Left kidney (tissue), 1 donor: ENCODE measurements at regions not wholly inside any gene's neighbourhood (a gene's known extent, or its start where the extent isn't known, plus 50 kb on each side); places are given as distances from the start of the nearest gene placed in this dataset.

Source experiments
- DNase-seq: peaks from one replicate; pipeline ENCODE4 v3.0.0-alpha.2; 2013

GRCh38 chr16:72502594-72503005, 330.6 kb upstream of the PMFBP1 start:
- no peak for DNase-seq

GRCh38 chr16:72501739-72502593, 330.0 kb upstream of the PMFBP1 start:
- peak; percentile 75 for DNase-seq

GRCh38 chr16:72500545-72500944, 328.6 kb upstream of the PMFBP1 start:
- DNase-seq: no peak

GRCh38 chr16:72493716-72494415, 321.9 kb upstream of the PMFBP1 start:
- no peak for DNase-seq

GRCh38 chr16:72487283-72487682, 315.3 kb upstream of the PMFBP1 start:
- no peak for DNase-seq

- no peak for DNase-seq
Observed at GRCh38 chr16:72482695-72483094, 310.7 kb upstream of the PMFBP1 start.

- DNase-seq: no peak
Observed at GRCh38 chr16:72481419-72481818, 309.5 kb upstream of the PMFBP1 start.

- DNase-seq: no peak
Observed at GRCh38 chr16:72480911-72481310, 309.0 kb upstream of the PMFBP1 start.

GRCh38 chr16:72475688-72476087, 303.7 kb upstream of the PMFBP1 start:
- no peak for DNase-seq

GRCh38 chr16:72474501-72475123, 302.7 kb upstream of the PMFBP1 start:
- DNase-seq: no peak

- DNase-seq: no peak
Observed at GRCh38 chr16:72473631-72474030, 301.7 kb upstream of the PMFBP1 start.

- DNase-seq: no peak
Observed at GRCh38 chr16:72471317-72471924, 299.5 kb upstream of the PMFBP1 start.

- no peak for DNase-seq
Observed at GRCh38 chr16:72470541-72470940, 298.6 kb upstream of the PMFBP1 start.

GRCh38 chr16:72469932-72470331, 298.0 kb upstream of the PMFBP1 start:
- no peak for DNase-seq

- DNase-seq: no peak
Observed at GRCh38 chr16:72468582-72468981, 296.6 kb upstream of the PMFBP1 start.

GRCh38 chr16:72467157-72467759, 295.3 kb upstream of the PMFBP1 start:
- peak; percentile 31 for DNase-seq

GRCh38 chr16:72464597-72465368, 292.8 kb upstream of the PMFBP1 start:
- DNase-seq: no peak

- DNase-seq: no peak
Observed at GRCh38 chr16:72464052-72464451, 292.1 kb upstream of the PMFBP1 start.

GRCh38 chr16:72458035-72458434, 286.1 kb upstream of the PMFBP1 start:
- DNase-seq: no peak

GRCh38 chr16:72457243-72457940, 285.4 kb upstream of the PMFBP1 start:
- no peak for DNase-seq
